ENCODE measurements at regions not wholly inside any gene's neighbourhood (a gene's known extent, or its start where the extent isn't known, plus 50 kb on each side); places are given as distances from the start of the nearest gene placed in this dataset.
"Not testable (repeated sequence)": the region's sequence is repeated elsewhere in the genome, so short reads cannot be mapped to it uniquely, and the experiment has no call there.

GRCh38 chr6:12546410-12547002 lies 170.1 kb upstream of the PHACTR1 start:
- TF ChIP-seq CTCF (IDR thresholded peaks at IDR 0.05) = no peak
- Mint-ChIP-seq H3K9me3 (peaks cover 35% of the 10 kb centered on the region), H3K4me1 (no peaks in the 10 kb centered on the region), H3K27me3 (ENCODE audit: low read depth, poor library complexity) (peaks cover 4% of the 10 kb centered on the region), H3K27ac (no peak overlapping the region), H3K4me3 (no peak overlapping the region), H3K36me3 (ENCODE audit: low read depth) (no peaks in the 10 kb centered on the region)
- DNase-seq = no peak

- Mint-ChIP-seq H3K9me3 (peaks cover 37% of the 10 kb centered on the region), H3K4me1 (no peaks in the 10 kb centered on the region), H3K4me3 (no peak overlapping the region), H3K36me3 (ENCODE audit: low read depth) (no peaks in the 10 kb centered on the region), H3K27me3 (ENCODE audit: low read depth, poor library complexity) (no peaks in the 10 kb centered on the region), H3K27ac (no peak overlapping the region)
- DNase-seq = no peak
- TF ChIP-seq CTCF (IDR thresholded peaks at IDR 0.05) = no peak
These were observed 168.0 kb upstream of the PHACTR1 start for GRCh38 chr6:12548526-12548925.

GRCh38 chr6:12549445-12549844 lies 167.1 kb upstream of the PHACTR1 start:
- H3K9me3 Mint-ChIP-seq = peaks cover 37% of the 10 kb centered on the region
- not testable (repeated sequence) for H3K27me3 Mint-ChIP-seq (ENCODE audit: low read depth, poor library complexity); H3K4me1 Mint-ChIP-seq; H3K27ac Mint-ChIP-seq; H3K4me3 Mint-ChIP-seq; H3K36me3 Mint-ChIP-seq (ENCODE audit: low read depth); DNase-seq

- not testable (repeated sequence) for H3K36me3 Mint-ChIP-seq (ENCODE audit: low read depth); DNase-seq; H3K27me3 Mint-ChIP-seq (ENCODE audit: low read depth, poor library complexity); H3K27ac Mint-ChIP-seq; H3K4me3 Mint-ChIP-seq; H3K4me1 Mint-ChIP-seq
- peaks cover 28% of the 10 kb centered on the region for H3K9me3 Mint-ChIP-seq
These were observed 161.7 kb upstream of the PHACTR1 start for GRCh38 chr6:12554820-12555219.

GRCh38 chr6:12555267-12555666 lies 161.3 kb upstream of the PHACTR1 start:
- Mint-ChIP-seq H3K27ac (no peak overlapping the region), H3K4me3 (no peak overlapping the region), H3K36me3 (ENCODE audit: low read depth) (no peaks in the 10 kb centered on the region), H3K4me1 (no peaks in the 10 kb centered on the region), H3K9me3 (peaks cover 24% of the 10 kb centered on the region), H3K27me3 (ENCODE audit: low read depth, poor library complexity) (no peaks in the 10 kb centered on the region)
- no peak for DNase-seq
- no peak for TF ChIP-seq CTCF (IDR thresholded peaks at IDR 0.05)

- Mint-ChIP-seq H3K4me3 (no peak overlapping the region), H3K27me3 (ENCODE audit: low read depth, poor library complexity) (no peaks in the 10 kb centered on the region), H3K4me1 (no peaks in the 10 kb centered on the region), H3K27ac (no peak overlapping the region), H3K36me3 (ENCODE audit: low read depth) (no peaks in the 10 kb centered on the region), H3K9me3 (peaks cover 24% of the 10 kb centered on the region)
- no peak for DNase-seq
- TF ChIP-seq CTCF (IDR thresholded peaks at IDR 0.05) = no peak
These were observed 160.8 kb upstream of the PHACTR1 start for GRCh38 chr6:12555781-12556180.

GRCh38 chr6:12557765-12558164 lies 158.8 kb upstream of the PHACTR1 start:
- no peak for DNase-seq
- Mint-ChIP-seq H3K27me3 (ENCODE audit: low read depth, poor library complexity) (peaks cover 4% of the 10 kb centered on the region), H3K4me1 (no peaks in the 10 kb centered on the region), H3K36me3 (ENCODE audit: low read depth) (no peaks in the 10 kb centered on the region), H3K9me3 (peaks cover 26% of the 10 kb centered on the region), H3K4me3 (no peak overlapping the region), H3K27ac (no peak overlapping the region)
- TF ChIP-seq CTCF (IDR thresholded peaks at IDR 0.05) = no peak

Measured in nephron progenitor cell (in vitro differentiated cells).